ENCODE measurements at regions not wholly inside any gene's neighbourhood (a gene's known extent, or its start where the extent isn't known, plus 50 kb on each side); places are given as distances from the start of the nearest gene placed in this dataset.

DNA sequence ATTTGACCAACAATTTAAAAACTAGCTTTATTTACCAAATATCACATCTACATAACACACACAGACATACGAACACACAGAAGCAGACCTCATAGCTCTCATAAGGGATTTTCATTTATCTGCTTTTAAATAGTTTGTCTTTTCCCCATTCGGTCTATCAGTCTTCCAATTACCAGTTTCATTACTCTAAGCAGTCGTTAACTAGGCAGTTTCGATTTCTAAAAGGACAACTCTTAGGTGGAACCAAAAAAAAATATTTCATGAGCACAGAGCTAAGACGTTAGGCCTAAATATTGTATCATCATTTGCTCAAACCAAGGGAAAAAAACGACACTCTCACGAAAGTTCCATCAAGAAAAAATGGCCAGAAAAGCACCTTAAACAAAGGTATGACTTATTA lies 228.4 kb downstream of the SPANXN1 start:
- TF ChIP-seq, protein P1, sequence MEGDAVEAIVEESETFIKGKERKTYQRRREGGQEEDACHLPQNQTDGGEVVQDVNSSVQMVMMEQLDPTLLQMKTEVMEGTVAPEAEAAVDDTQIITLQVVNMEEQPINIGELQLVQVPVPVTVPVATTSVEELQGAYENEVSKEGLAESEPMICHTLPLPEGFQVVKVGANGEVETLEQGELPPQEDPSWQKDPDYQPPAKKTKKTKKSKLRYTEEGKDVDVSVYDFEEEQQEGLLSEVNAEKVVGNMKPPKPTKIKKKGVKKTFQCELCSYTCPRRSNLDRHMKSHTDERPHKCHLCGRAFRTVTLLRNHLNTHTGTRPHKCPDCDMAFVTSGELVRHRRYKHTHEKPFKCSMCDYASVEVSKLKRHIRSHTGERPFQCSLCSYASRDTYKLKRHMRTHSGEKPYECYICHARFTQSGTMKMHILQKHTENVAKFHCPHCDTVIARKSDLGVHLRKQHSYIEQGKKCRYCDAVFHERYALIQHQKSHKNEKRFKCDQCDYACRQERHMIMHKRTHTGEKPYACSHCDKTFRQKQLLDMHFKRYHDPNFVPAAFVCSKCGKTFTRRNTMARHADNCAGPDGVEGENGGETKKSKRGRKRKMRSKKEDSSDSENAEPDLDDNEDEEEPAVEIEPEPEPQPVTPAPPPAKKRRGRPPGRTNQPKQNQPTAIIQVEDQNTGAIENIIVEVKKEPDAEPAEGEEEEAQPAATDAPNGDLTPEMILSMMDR (IDR thresholded peaks at IDR 0.05; ENCODE audit: borderline replicate concordance, control extremely low read depth, extremely low read depth, insufficient read depth, missing control alignments) = no peak
- in situ Hi-C loops (cut with MboI; ENCODE audit: low sequenced_read_pairs, unreplicated experiment) = no loop called here
- no peak for DNase-seq (ENCODE audit: low spot score)

GRCh38 chrX:145484740-145485139 lies 237.4 kb downstream of the SPANXN1 start:
- no peak for DNase-seq (ENCODE audit: low spot score)
- in situ Hi-C loops (cut with MboI; ENCODE audit: low sequenced_read_pairs, unreplicated experiment) = no loop called here
- TF ChIP-seq, protein P1 (IDR thresholded peaks at IDR 0.05; ENCODE audit: borderline replicate concordance, control extremely low read depth, extremely low read depth, insufficient read depth, missing control alignments) = no peak

- TF ChIP-seq, protein P1 (IDR thresholded peaks at IDR 0.05; ENCODE audit: borderline replicate concordance, control extremely low read depth, extremely low read depth, insufficient read depth, missing control alignments) = no peak
- in situ Hi-C loops (cut with MboI; ENCODE audit: low sequenced_read_pairs, unreplicated experiment) = no loop called here
- no peak for DNase-seq (ENCODE audit: low spot score)
Observed at GRCh38 chrX:145502670-145503069, 255.4 kb downstream of the SPANXN1 start.

DNA sequence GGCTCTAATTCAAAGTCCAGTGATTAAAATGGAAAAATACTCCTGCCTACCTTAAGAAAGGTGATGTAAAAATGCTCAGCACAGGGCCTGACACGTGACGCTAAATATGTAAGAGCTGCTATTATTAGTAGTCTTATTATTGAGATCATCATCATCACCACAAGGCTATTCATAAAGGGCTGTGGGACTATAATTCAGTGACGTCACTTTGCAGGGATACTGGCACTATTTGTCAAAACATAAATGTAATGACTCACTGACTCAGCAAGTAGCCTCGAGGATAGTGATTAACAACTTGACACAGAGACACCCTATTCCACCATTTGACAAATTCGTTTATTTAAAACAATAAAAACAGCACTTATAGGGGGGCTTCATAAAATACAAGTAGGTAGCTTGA lies 258.9 kb downstream of the SPANXN1 start:
- TF ChIP-seq, protein P1 (IDR thresholded peaks at IDR 0.05; ENCODE audit: borderline replicate concordance, control extremely low read depth, extremely low read depth, insufficient read depth, missing control alignments) = no peak
- in situ Hi-C loops (cut with MboI; ENCODE audit: low sequenced_read_pairs, unreplicated experiment) = no loop called here
- DNase-seq (ENCODE audit: low spot score) = no peak

- no peak for DNase-seq (ENCODE audit: low spot score)
- TF ChIP-seq, protein P1 (IDR thresholded peaks at IDR 0.05; ENCODE audit: borderline replicate concordance, control extremely low read depth, extremely low read depth, insufficient read depth, missing control alignments) = no peak
- in situ Hi-C loops (cut with MboI; ENCODE audit: low sequenced_read_pairs, unreplicated experiment) = no loop called here
Observed at GRCh38 chrX:145524931-145525330, 277.6 kb downstream of the SPANXN1 start.

- in situ Hi-C loops (cut with MboI; ENCODE audit: low sequenced_read_pairs, unreplicated experiment) = no loop called here
- TF ChIP-seq, protein P1 (IDR thresholded peaks at IDR 0.05; ENCODE audit: borderline replicate concordance, control extremely low read depth, extremely low read depth, insufficient read depth, missing control alignments) = no peak
- DNase-seq (ENCODE audit: low spot score) = no peak
Observed at GRCh38 chrX:145532176-145532780, 285.0 kb downstream of the SPANXN1 start.
